PC-9 (cell line): ENCODE measurements at regions not wholly inside any gene's neighbourhood (a gene's known extent, or its start where the extent isn't known, plus 50 kb on each side); places are given as distances from the start of the nearest gene placed in this dataset.

Source experiments
- BruUV-seq: library from RNA; stranded (reverse); fragments of 400-500 nt; replicated peaks from 2 replicates; lab custom pipeline; 2021; lab: Mats Ljungman, UMichigan
- CTCF ChIA-PET: fragments of 300-600 bp; sonication (Branson Sonifier 250); formaldehyde crosslinking; loops from one replicate; lab custom pipeline; 2022; ENCODE audit warnings: antibody characterized with exemption; lab: Charles Lee
- POLR2A ChIA-PET: fragments of 300-600 bp; sonication (Branson Sonifier 250); formaldehyde crosslinking; loops from one replicate; lab custom pipeline; 2022; ENCODE audit warnings: antibody characterized with exemption; ENCODE audit not compliant: unreplicated experiment; lab: Charles Lee
- DNase-seq, 2 experiments: peaks; one replicate each; pipeline versions ENCODE4 v3.0.0 to v3.0.0-alpha.2; 2015 to 2022; ENCODE audit warnings: mixed read lengths in 1 of 2
- H2AFZ ChIP-seq: fragments of 200-600 bp; sonication (generic); 2 replicates; pipeline ENCODE4 v1.8.1; 2017; ENCODE audit warnings: antibody characterized with exemption
- H3F3A ChIP-seq: fragments of 200-600 bp; sonication (generic); 2 replicates; pipeline ENCODE4 v1.8.1; 2017; ENCODE audit warnings: antibody characterized with exemption, mild to moderate bottlenecking, low read depth; ENCODE audit not compliant: insufficient read depth
- H3K27ac ChIP-seq: fragments of 200-600 bp; sonication (generic); 2 replicates; pipeline ENCODE4 v1.6.1; 2016; ENCODE audit warnings: mixed run types
- H3K27me3 ChIP-seq: fragments of 200-600 bp; sonication (generic); 2 replicates; pipeline ENCODE4 v1.6.1; 2016; ENCODE audit warnings: low read depth, mixed run types; ENCODE audit not compliant: insufficient read depth
- H3K36me3 ChIP-seq: fragments of 200-600 bp; sonication (generic); 2 replicates; pipeline ENCODE4 v1.6.1; 2016; ENCODE audit warnings: low read depth, mixed run types
- H3K4me1 ChIP-seq: fragments of 200-600 bp; sonication (generic); replicated peaks from 2 replicates; pipeline ENCODE4 v1.6.1; 2016; ENCODE audit warnings: mixed run types; ENCODE audit not compliant: insufficient read depth
- H3K4me2 ChIP-seq: fragments of 200-600 bp; sonication (generic); 2 replicates; pipeline ENCODE4 v1.6.1; 2017; ENCODE audit warnings: mixed run types
- H3K4me3 ChIP-seq: fragments of 200-600 bp; sonication (generic); 2 replicates; pipeline ENCODE4 v1.6.1; 2016; ENCODE audit warnings: mixed run types
- H3K79me2 ChIP-seq: fragments of 200-600 bp; sonication (generic); 2 replicates; pipeline ENCODE4 v1.6.1; 2017; ENCODE audit warnings: low read depth, mixed run types
- H3K9me2 ChIP-seq: fragments of 200-600 bp; sonication (generic); 2 replicates; pipeline ENCODE4 v1.8.1; 2017; ENCODE audit warnings: mild to moderate bottlenecking; ENCODE audit not compliant: insufficient read depth
- H3K9me3 ChIP-seq: fragments of 200-600 bp; sonication (generic); 2 replicates; pipeline ENCODE4 v1.8.1; 2016; ENCODE audit warnings: low read depth; ENCODE audit not compliant: insufficient read depth
- H4K20me1 ChIP-seq: fragments of 200-600 bp; sonication (generic); 2 replicates; pipeline ENCODE4 v1.8.1; 2017; ENCODE audit not compliant: insufficient read depth
- EZH2 ChIP-seq: fragments of 200-600 bp; sonication (generic); IDR thresholded peaks from 2 replicates; pipeline ENCODE4 v1.8.0; 2017; ENCODE audit warnings: antibody characterized with exemption, low read depth
- intact Hi-C: fragments of 100-400 bp; cut with micrococcal nuclease; formaldehyde crosslinking; loops from one replicate; pipeline ENCODE4 v1.10.0; 2022; ENCODE audit not compliant: unreplicated experiment
- TF ChIP-seq, protein P1 (sequence below): fragments of 200-600 bp; sonication (generic); conservative IDR thresholded peaks from 2 replicates; pipeline ENCODE4 v1.6.1; 2017; ENCODE audit warnings: mixed run types, antibody characterized with exemption, mild to moderate bottlenecking, moderate library complexity

DNA sequence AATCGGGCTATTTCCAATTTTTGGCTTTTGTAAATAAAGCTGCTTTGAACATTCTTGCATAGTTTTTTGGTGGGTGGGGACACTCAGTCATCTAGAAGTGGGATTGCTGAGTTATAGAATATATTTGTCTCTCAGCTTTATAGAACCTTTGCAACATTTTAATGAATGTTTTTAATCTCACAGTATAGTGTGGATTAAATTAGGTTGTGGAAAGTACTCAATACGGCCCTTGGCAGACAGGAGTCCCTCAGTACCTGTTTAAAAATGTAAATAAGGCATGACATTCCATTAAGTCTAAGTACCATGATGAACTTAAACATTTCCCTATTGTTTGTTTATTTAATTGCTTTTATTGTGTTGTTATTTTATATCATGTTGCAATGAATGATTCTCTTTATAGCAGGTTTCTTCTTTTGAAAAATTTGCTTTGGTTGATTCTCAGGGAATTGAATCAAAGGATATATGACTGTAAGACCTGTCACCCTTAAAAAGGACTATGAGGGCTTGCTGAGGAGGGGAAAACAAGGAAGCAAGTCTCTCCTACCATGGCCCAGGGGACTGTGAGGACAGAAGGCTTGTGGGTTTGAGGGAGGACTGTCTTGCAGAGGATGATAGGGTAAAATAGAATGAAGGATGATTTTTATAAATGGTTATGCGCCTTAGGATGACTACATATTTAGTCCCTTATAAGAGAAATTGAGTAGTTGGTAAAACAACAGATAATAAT lies 165.1 kb downstream of the RPIA start:
- ChIA-PET POLR2A (no interaction called here), CTCF (no interaction called here)
- no peak overlapping the region for H3K4me2 ChIP-seq
- no peaks in the 10 kb centered on the region for H3K36me3 ChIP-seq
- TF ChIP-seq EZH2, result no peak
- TF ChIP-seq, protein P1, sequence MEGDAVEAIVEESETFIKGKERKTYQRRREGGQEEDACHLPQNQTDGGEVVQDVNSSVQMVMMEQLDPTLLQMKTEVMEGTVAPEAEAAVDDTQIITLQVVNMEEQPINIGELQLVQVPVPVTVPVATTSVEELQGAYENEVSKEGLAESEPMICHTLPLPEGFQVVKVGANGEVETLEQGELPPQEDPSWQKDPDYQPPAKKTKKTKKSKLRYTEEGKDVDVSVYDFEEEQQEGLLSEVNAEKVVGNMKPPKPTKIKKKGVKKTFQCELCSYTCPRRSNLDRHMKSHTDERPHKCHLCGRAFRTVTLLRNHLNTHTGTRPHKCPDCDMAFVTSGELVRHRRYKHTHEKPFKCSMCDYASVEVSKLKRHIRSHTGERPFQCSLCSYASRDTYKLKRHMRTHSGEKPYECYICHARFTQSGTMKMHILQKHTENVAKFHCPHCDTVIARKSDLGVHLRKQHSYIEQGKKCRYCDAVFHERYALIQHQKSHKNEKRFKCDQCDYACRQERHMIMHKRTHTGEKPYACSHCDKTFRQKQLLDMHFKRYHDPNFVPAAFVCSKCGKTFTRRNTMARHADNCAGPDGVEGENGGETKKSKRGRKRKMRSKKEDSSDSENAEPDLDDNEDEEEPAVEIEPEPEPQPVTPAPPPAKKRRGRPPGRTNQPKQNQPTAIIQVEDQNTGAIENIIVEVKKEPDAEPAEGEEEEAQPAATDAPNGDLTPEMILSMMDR, result no peak
- intact Hi-C loops, result no loop called here
- peaks cover 4% of the 10 kb centered on the region; the same call in 1 of the 2 replicates for H3K27me3 ChIP-seq
- no peak overlapping the region for H3K27ac ChIP-seq
- no peak overlapping the region for H2AFZ ChIP-seq
- BruUV-seq, result no TSS peak
- no peaks in the 10 kb centered on the region for H3K9me2 ChIP-seq
- H3K79me2 ChIP-seq, result no peaks in the 10 kb centered on the region
- H4K20me1 ChIP-seq, result no peaks in the 10 kb centered on the region
- no peak overlapping the region for H3K4me3 ChIP-seq
- H3K9me3 ChIP-seq, result no peaks in the 10 kb centered on the region
- no peaks in the 10 kb centered on the region for H3K4me1 ChIP-seq
- DNase-seq, result no peak
- H3F3A ChIP-seq, result no peaks in the 10 kb centered on the region

DNA sequence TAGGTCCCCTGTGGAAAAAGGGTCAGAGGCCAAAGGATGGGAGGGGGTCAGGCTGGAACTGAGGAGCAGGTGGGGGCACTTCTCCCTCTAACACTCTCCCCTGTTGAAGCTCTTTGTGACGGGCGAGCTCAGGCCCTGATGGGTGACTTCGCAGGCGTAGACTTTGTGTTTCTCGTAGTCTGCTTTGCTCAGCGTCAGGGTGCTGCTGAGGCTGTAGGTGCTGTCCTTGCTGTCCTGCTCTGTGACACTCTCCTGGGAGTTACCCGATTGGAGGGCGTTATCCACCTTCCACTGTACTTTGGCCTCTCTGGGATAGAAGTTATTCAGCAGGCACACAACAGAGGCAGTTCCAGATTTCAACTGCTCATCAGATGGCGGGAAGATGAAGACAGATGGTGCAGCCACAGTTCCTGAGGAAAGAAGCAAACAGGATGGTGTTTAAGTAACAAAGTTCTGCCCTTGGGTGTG lies 165.8 kb downstream of the RPIA start:
- POLR2A ChIA-PET, result no interaction called here
- H2AFZ ChIP-seq, result no peak overlapping the region
- no peaks in the 10 kb centered on the region for H3K9me2 ChIP-seq
- H3F3A ChIP-seq, result no peaks in the 10 kb centered on the region
- H3K4me1 ChIP-seq, result no peaks in the 10 kb centered on the region
- TF ChIP-seq, protein P1, result no peak
- no peak for TF ChIP-seq EZH2
- intact Hi-C loops, result no loop called here
- no peak overlapping the region for H3K27ac ChIP-seq
- H3K79me2 ChIP-seq, result no peaks in the 10 kb centered on the region
- no peaks in the 10 kb centered on the region for H3K36me3 ChIP-seq
- no peak overlapping the region for H3K4me3 ChIP-seq
- no peak for DNase-seq
- H4K20me1 ChIP-seq, result no peaks in the 10 kb centered on the region
- H3K9me3 ChIP-seq, result no peaks in the 10 kb centered on the region
- H3K4me2 ChIP-seq, result no peak overlapping the region
- H3K27me3 ChIP-seq, result peaks cover 6% of the 10 kb centered on the region; the same call in 1 of the 2 replicates
- CTCF ChIA-PET, result no interaction called here
- BruUV-seq, result no TSS peak

DNA sequence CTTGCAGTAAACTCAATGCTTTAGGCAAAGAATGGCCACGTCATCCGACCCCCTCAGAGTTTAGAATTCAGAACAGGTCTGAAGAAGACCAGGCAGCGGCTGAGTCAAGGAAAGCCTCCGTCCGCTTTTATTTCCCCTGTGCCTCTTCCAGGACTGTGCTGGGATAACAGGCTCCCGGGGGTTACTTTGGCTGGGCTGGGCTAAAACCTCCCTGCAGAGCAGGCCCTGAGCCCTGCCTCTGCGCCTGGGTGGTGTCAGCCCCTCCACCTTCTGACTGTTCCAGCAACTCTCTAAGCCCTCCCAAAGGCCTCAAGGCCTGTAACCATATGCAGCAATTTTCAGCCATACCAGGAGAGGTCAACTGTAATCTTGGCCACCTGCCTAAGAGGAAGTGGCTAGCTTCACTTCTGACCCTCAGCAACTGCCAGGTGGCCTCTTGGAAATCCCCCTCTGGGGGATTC lies 166.5 kb downstream of the RPIA start:
- peak; percentile 4 to 50 for DNase-seq
- H3K9me2 ChIP-seq, result no peaks in the 10 kb centered on the region
- H3K4me3 ChIP-seq, result no peak overlapping the region
- H3F3A ChIP-seq, result no peaks in the 10 kb centered on the region
- peaks cover 6% of the 10 kb centered on the region; the same call in 1 of the 2 replicates for H3K27me3 ChIP-seq
- no peaks in the 10 kb centered on the region for H3K79me2 ChIP-seq
- ChIA-PET CTCF (no interaction called here), POLR2A (no interaction called here)
- intact Hi-C loops, result no loop called here
- TF ChIP-seq, protein P1, result no peak
- no peak for TF ChIP-seq EZH2
- H3K27ac ChIP-seq, result no peak overlapping the region
- no peaks in the 10 kb centered on the region for H4K20me1 ChIP-seq
- H2AFZ ChIP-seq, result no peak overlapping the region
- no peaks in the 10 kb centered on the region for H3K4me1 ChIP-seq
- no TSS peak for BruUV-seq
- H3K4me2 ChIP-seq, result no peak overlapping the region
- H3K36me3 ChIP-seq, result no peaks in the 10 kb centered on the region
- no peaks in the 10 kb centered on the region for H3K9me3 ChIP-seq
